ENCODE measurements at regions not wholly inside any gene's neighbourhood (a gene's known extent, or its start where the extent isn't known, plus 50 kb on each side); places are given as distances from the start of the nearest gene placed in this dataset.
"Not testable (repeated sequence)": the region's sequence is repeated elsewhere in the genome, so short reads cannot be mapped to it uniquely, and the experiment has no call there.

- no peaks in the 10 kb centered on the region for H3K27me3 ChIP-seq
- no peak for TF ChIP-seq CTCF (IDR thresholded peaks at IDR 0.05)
- H3K9me3 ChIP-seq: no peaks in the 10 kb centered on the region
- no peak overlapping the region for H3K27ac ChIP-seq
- H3K4me1 ChIP-seq (ENCODE audit: control insufficient read depth in 1 of 2, insufficient read depth in 1 of 2, low read depth in 1 of 2, low read length in 1 of 2): no peaks in the 10 kb centered on the region
- H3K36me3 ChIP-seq: no peaks in the 10 kb centered on the region
- H3K4me3 ChIP-seq (ENCODE audit: low read depth in 1 of 2, low read length in 1 of 2): no peak overlapping the region
Measured at GRCh38 chr5:89638871-89639270, 755.9 kb upstream of the MEF2C start.

- not testable (repeated sequence) for H3K27ac ChIP-seq; H3K27me3 ChIP-seq; H3K9me3 ChIP-seq; H3K36me3 ChIP-seq; H3K4me1 ChIP-seq (ENCODE audit: control insufficient read depth in 1 of 2, insufficient read depth in 1 of 2, low read depth in 1 of 2, low read length in 1 of 2); H3K4me3 ChIP-seq (ENCODE audit: low read depth in 1 of 2, low read length in 1 of 2)
Measured at GRCh38 chr5:89634176-89634575, 751.2 kb upstream of the MEF2C start.

GRCh38 chr5:89630064-89630463 lies 747.1 kb upstream of the MEF2C start:
- not testable (repeated sequence) for H3K4me1 ChIP-seq (ENCODE audit: control insufficient read depth in 1 of 2, insufficient read depth in 1 of 2, low read depth in 1 of 2, low read length in 1 of 2); H3K27me3 ChIP-seq; H3K4me3 ChIP-seq (ENCODE audit: low read depth in 1 of 2, low read length in 1 of 2); H3K27ac ChIP-seq; H3K9me3 ChIP-seq; H3K36me3 ChIP-seq

GRCh38 chr5:89628876-89629635 lies 746.1 kb upstream of the MEF2C start:
- no peak for TF ChIP-seq CTCF (IDR thresholded peaks at IDR 0.05)
- Histone ChIP-seq H3K27ac (no peak overlapping the region), H3K4me3 (ENCODE audit: low read depth in 1 of 2, low read length in 1 of 2) (no peak overlapping the region), H3K36me3 (no peaks in the 10 kb centered on the region), H3K4me1 (ENCODE audit: control insufficient read depth in 1 of 2, insufficient read depth in 1 of 2, low read depth in 1 of 2, low read length in 1 of 2) (no peaks in the 10 kb centered on the region), H3K27me3 (no peaks in the 10 kb centered on the region), H3K9me3 (no peaks in the 10 kb centered on the region)

GRCh38 chr5:89615839-89616518 lies 733.0 kb upstream of the MEF2C start:
- no peak overlapping the region for H3K4me3 ChIP-seq (ENCODE audit: low read depth in 1 of 2, low read length in 1 of 2)
- no peaks in the 10 kb centered on the region for H3K9me3 ChIP-seq
- TF ChIP-seq CTCF (IDR thresholded peaks at IDR 0.05): no peak
- H3K4me1 ChIP-seq (ENCODE audit: control insufficient read depth in 1 of 2, insufficient read depth in 1 of 2, low read depth in 1 of 2, low read length in 1 of 2): no peaks in the 10 kb centered on the region
- H3K36me3 ChIP-seq: no peaks in the 10 kb centered on the region
- H3K27me3 ChIP-seq: no peaks in the 10 kb centered on the region
- no peak overlapping the region for H3K27ac ChIP-seq

- Histone ChIP-seq H3K36me3 (no peaks in the 10 kb centered on the region), H3K27ac (no peak overlapping the region), H3K4me1 (ENCODE audit: control insufficient read depth in 1 of 2, insufficient read depth in 1 of 2, low read depth in 1 of 2, low read length in 1 of 2) (no peaks in the 10 kb centered on the region), H3K4me3 (ENCODE audit: low read depth in 1 of 2, low read length in 1 of 2) (no peak overlapping the region), H3K9me3 (no peaks in the 10 kb centered on the region), H3K27me3 (no peaks in the 10 kb centered on the region)
- TF ChIP-seq CTCF (IDR thresholded peaks at IDR 0.05): no peak
Measured at GRCh38 chr5:89613222-89613956, 730.4 kb upstream of the MEF2C start.

All from neutrophil (primary cell).